Epithelial cell of proximal tubule (primary cell): ENCODE measurements at regions not wholly inside any gene's neighbourhood (a gene's known extent, or its start where the extent isn't known, plus 50 kb on each side); places are given as distances from the start of the nearest gene placed in this dataset.

Source experiments
- DNase-seq: peaks from one replicate; pipeline ENCODE4 v3.0.0-alpha.2; 2011; ENCODE audit warnings: low read depth
- H3K4me3 ChIP-seq: 2 replicates; pipeline ENCODE4 v1.5.1; 2011; ENCODE audit warnings: low read depth, mild to moderate bottlenecking, low read length
- CTCF ChIP-seq: conservative IDR thresholded peaks from 2 replicates; pipeline ENCODE4 v1.5.1; 2012; ENCODE audit warnings: low read depth, mild to moderate bottlenecking, low read length

GRCh38 chr5:106940986-106941385 is 729.8 kb downstream of the EFNA5 start:
- H3K4me3 ChIP-seq = no peak overlapping the region
- TF ChIP-seq CTCF = no peak
- DNase-seq = no peak

GRCh38 chr5:106940301-106940846 is 730.4 kb downstream of the EFNA5 start:
- H3K4me3 ChIP-seq = no peak overlapping the region
- no peak for TF ChIP-seq CTCF
- DNase-seq = no peak

- no peak overlapping the region for H3K4me3 ChIP-seq
- TF ChIP-seq CTCF = no peak
- DNase-seq = no peak
These were observed 747.3 kb downstream of the EFNA5 start for GRCh38 chr5:106923409-106923808.

GRCh38 chr5:106921567-106921966 is 749.2 kb downstream of the EFNA5 start:
- TF ChIP-seq CTCF = no peak
- no peak for DNase-seq
- H3K4me3 ChIP-seq = no peak overlapping the region

GRCh38 chr5:106910486-106910885 is 760.3 kb downstream of the EFNA5 start:
- no peak overlapping the region for H3K4me3 ChIP-seq
- DNase-seq = no peak
- no peak for TF ChIP-seq CTCF

- no peak for DNase-seq
- no peak overlapping the region for H3K4me3 ChIP-seq
- TF ChIP-seq CTCF = no peak
These were observed 761.0 kb downstream of the EFNA5 start for GRCh38 chr5:106909716-106910115.

- no peak for DNase-seq
These were observed 762.8 kb downstream of the EFNA5 start for GRCh38 chr5:106907979-106908378.

More at GRCh38 chr5:106907979-106908378, 762.8 kb downstream of the EFNA5 start:
- no peak for TF ChIP-seq CTCF
- H3K4me3 ChIP-seq = no peak overlapping the region
